H1 (cell line): ENCODE measurements at regions not wholly inside any gene's neighbourhood (a gene's known extent, or its start where the extent isn't known, plus 50 kb on each side); places are given as distances from the start of the nearest gene placed in this dataset.

Experiments
- CTCF ChIA-PET: fragments of 300-600 bp; sonication (Branson Sonifier 250); formaldehyde crosslinking; loops from one replicate; lab custom pipeline; 2021; ENCODE audit not compliant: partially characterized antibody; lab: Charles Lee
- POLR2A ChIA-PET: fragments of 300-600 bp; sonication (Branson Sonifier 250); formaldehyde crosslinking; loops from one replicate; lab custom pipeline; 2021; ENCODE audit warnings: inconsistent platforms; ENCODE audit not compliant: partially characterized antibody; lab: Charles Lee
- DNase-seq, 2 experiments: peaks; one replicate each; pipeline versions ENCODE4 v3.0.0 to v3.0.0-alpha.2; 2010 to 2022; ENCODE audit warnings: low spot score in 2 of 2, low read depth in 1 of 2, mixed read lengths in 1 of 2
- FAIRE-seq: peaks from 2 replicates; lab custom pipeline; 2011; peaks lifted over from hg19 to GRCh38; lab: Jason Lieb, UNC
- H2AFZ ChIP-seq: 2 replicates; pipeline ENCODE4 v1.8.1; 2012; ENCODE audit warnings: low read length, inconsistent platforms
- H2AK5ac ChIP-seq: 2 replicates; pipeline ENCODE4 v1.6.1; 2013; ENCODE audit warnings: low read depth, low read length
- H2BK120ac ChIP-seq: replicated peaks from 2 replicates; pipeline ENCODE3; 2013; ENCODE audit warnings: low read depth, low read length, inconsistent platforms
- H2BK12ac ChIP-seq: 2 replicates; pipeline ENCODE4 v1.6.1; 2013; ENCODE audit warnings: low read depth, low read length
- H2BK15ac ChIP-seq: 2 replicates; pipeline ENCODE4 v1.6.1; 2013; ENCODE audit warnings: low read length
- H2BK20ac ChIP-seq: 2 replicates; pipeline ENCODE4 v1.6.1; 2013; ENCODE audit warnings: low read length
- H2BK5ac ChIP-seq: 2 replicates; pipeline ENCODE4 v1.6.1; 2013; ENCODE audit warnings: low read depth, low read length
- H3K14ac ChIP-seq: 2 replicates; pipeline ENCODE4 v1.6.1; 2013; ENCODE audit warnings: inconsistent platforms; ENCODE audit not compliant: insufficient read length
- H3K18ac ChIP-seq: 2 replicates; pipeline ENCODE4 v1.6.1; 2013; ENCODE audit warnings: low read length; ENCODE audit errors: extremely low read depth
- H3K23ac ChIP-seq: 2 replicates; pipeline ENCODE4 v1.6.1; 2013; ENCODE audit warnings: inconsistent platforms; ENCODE audit not compliant: insufficient read length
- H3K23me2 ChIP-seq: 2 replicates; pipeline ENCODE4 v1.6.1; 2013; ENCODE audit warnings: low read depth, low read length
- H3K27ac ChIP-seq: 2 replicates; pipeline ENCODE4 v1.6.1; 2011; ENCODE audit warnings: low read depth, low read length, inconsistent platforms
- H3K27me3 ChIP-seq, 4 experiments: replicated peaks in 1 of 4; 1 replicate in 1 of 4; 2 replicates in 3 of 4; pipeline versions ENCODE4 v1.6.1 to v1.8.1; 2011 to 2013; ENCODE audit warnings: low read length in 3 of 4, mild to moderate bottlenecking in 3 of 4, inconsistent platforms in 2 of 4, mixed read lengths in 2 of 4, moderate library complexity in 1 of 4; ENCODE audit not compliant: control insufficient read depth in 3 of 4, insufficient read depth in 3 of 4; ENCODE audit errors: extremely low read depth in 1 of 4
- H3K36me3 ChIP-seq, 4 experiments: 2 replicates each; pipeline versions ENCODE4 v1.6.1 to v1.8.1; 2011 to 2013; ENCODE audit warnings: mild to moderate bottlenecking in 4 of 4, low read length in 3 of 4, moderate library complexity in 2 of 4, control low read depth in 1 of 4, inconsistent platforms in 1 of 4; ENCODE audit not compliant: insufficient read depth in 4 of 4, control insufficient read depth in 2 of 4
- H3K4ac ChIP-seq: replicated peaks from 2 replicates; pipeline ENCODE3; 2013; ENCODE audit warnings: low read length, low read depth, mixed read lengths, inconsistent platforms; ENCODE audit not compliant: insufficient read length
- H3K4me1 ChIP-seq, 4 experiments: replicated peaks in 1 of 4; 1 replicate in 1 of 4; 2 replicates in 3 of 4; pipeline versions ENCODE4 v1.6.1 to v1.8.1; 2011 to 2013; ENCODE audit warnings: low read length in 3 of 4, inconsistent platforms in 2 of 4, mixed read lengths in 1 of 4; ENCODE audit not compliant: insufficient read depth in 4 of 4, control insufficient read depth in 3 of 4
- H3K4me2 ChIP-seq, 2 experiments: 2 replicates each; pipeline versions ENCODE4 v1.6.1 to v1.8.1; 2011 to 2013; ENCODE audit warnings: low read depth in 2 of 2, low read length in 2 of 2, control low read depth in 1 of 2, inconsistent platforms in 1 of 2, mild to moderate bottlenecking in 1 of 2; ENCODE audit not compliant: insufficient read depth in 1 of 2
- H3K4me3 ChIP-seq, 4 experiments: fragments of 200-600, 300-600 bp in 1 of 4; sonication (generic), shearing (Covaris generic), sonication (Bioruptor Twin) in 1 of 4; 2 replicates each; pipeline versions ENCODE4 v1.5.1 to v1.8.1; 2011 to 2016; ENCODE audit warnings: low read length in 4 of 4, low read depth in 3 of 4, control low read depth in 2 of 4, inconsistent platforms in 2 of 4, mild to moderate bottlenecking in 2 of 4, mixed read lengths in 1 of 4, moderate library complexity in 1 of 4; ENCODE audit not compliant: insufficient read depth in 2 of 4; ENCODE audit errors: extremely low read depth in 1 of 4
- H3K56ac ChIP-seq: replicated peaks from 2 replicates; pipeline ENCODE3; 2013; ENCODE audit warnings: low read depth, mild to moderate bottlenecking, mixed read lengths, low read length, inconsistent platforms; ENCODE audit not compliant: insufficient read length
- H3K79me1 ChIP-seq: 2 replicates; pipeline ENCODE4 v1.6.1; 2013; ENCODE audit warnings: low read depth, low read length, control low read depth
- H3K79me2 ChIP-seq, 2 experiments: 2 replicates each; pipeline versions ENCODE4 v1.6.1 to v1.8.1; 2012 to 2013; ENCODE audit warnings: low read length in 2 of 2, mild to moderate bottlenecking in 2 of 2, inconsistent platforms in 1 of 2; ENCODE audit not compliant: insufficient read depth in 2 of 2, control insufficient read depth in 1 of 2
- H3K9ac ChIP-seq, 4 experiments: replicated peaks in 1 of 4; 1 replicate in 1 of 4; 2 replicates in 3 of 4; pipeline versions ENCODE4 v1.6.1 to v1.8.1; 2011 to 2013; ENCODE audit warnings: low read depth in 3 of 4, low read length in 3 of 4, control low read depth in 2 of 4, mild to moderate bottlenecking in 2 of 4, moderate library complexity in 2 of 4, inconsistent platforms in 1 of 4; ENCODE audit errors: extremely low read depth in 1 of 4
- H3K9me3 ChIP-seq, 2 experiments: 2 replicates each; pipeline versions ENCODE4 v1.6.1 to v1.8.1; 2012 to 2013; ENCODE audit warnings: mild to moderate bottlenecking in 2 of 2, moderate library complexity in 2 of 2, control low read depth in 1 of 2, inconsistent platforms in 1 of 2, low read depth in 1 of 2, low read length in 1 of 2, mixed read lengths in 1 of 2; ENCODE audit not compliant: insufficient read depth in 2 of 2
- H4K20me1 ChIP-seq, 2 experiments: replicated peaks in 1 of 2; 2 replicates each; pipeline versions ENCODE3 to v1.8.1; 2011 to 2013; ENCODE audit warnings: inconsistent platforms in 2 of 2, low read length in 2 of 2, mild to moderate bottlenecking in 1 of 2; ENCODE audit not compliant: insufficient read depth in 2 of 2, control insufficient read depth in 1 of 2
- H4K5ac ChIP-seq: 2 replicates; pipeline ENCODE4 v1.6.1; 2013; ENCODE audit warnings: low read length, low read depth, mixed read lengths, inconsistent platforms; ENCODE audit not compliant: insufficient read length
- H4K8ac ChIP-seq: 2 replicates; pipeline ENCODE4 v1.8.0; 2013; ENCODE audit warnings: mild to moderate bottlenecking, moderate library complexity, low read length, inconsistent platforms; ENCODE audit not compliant: insufficient read depth; ENCODE audit errors: extremely low read depth
- H4K91ac ChIP-seq: replicated peaks from 2 replicates; pipeline ENCODE3; 2013; ENCODE audit warnings: low read length, mixed read lengths, inconsistent platforms; ENCODE audit not compliant: insufficient read length
- CBX5 ChIP-seq: fragments of 300-800, 300-1000 bp; sonication (generic); IDR thresholded peaks from 2 replicates; pipeline ENCODE4 v1.7.1; 2016; ENCODE audit warnings: antibody characterized with exemption, low read length, low read depth
- CHD2 ChIP-seq: IDR thresholded peaks from 2 replicates; pipeline ENCODE4 v1.6.1; 2012; ENCODE audit warnings: low read length, improper control_type of control experiment
- EP300 ChIP-seq, 2 experiments: IDR thresholded peaks; 1 replicate in 1 of 2; 2 replicates in 1 of 2; pipeline ENCODE4 v1.6.1; 2011 to 2012; ENCODE audit warnings: low read depth in 2 of 2, low read length in 2 of 2, mild to moderate bottlenecking in 2 of 2, borderline replicate concordance in 1 of 2, inconsistent platforms in 1 of 2, moderate library complexity in 1 of 2
- HDAC6 ChIP-seq: IDR thresholded peaks from one replicate; pipeline ENCODE4 v1.7.1; 2012; ENCODE audit warnings: low read depth, mild to moderate bottlenecking, inconsistent platforms, low read length, moderate library complexity
- RXRA ChIP-seq: IDR thresholded peaks from 2 replicates; pipeline ENCODE4 v1.6.1; 2011; ENCODE audit warnings: low read depth, mild to moderate bottlenecking, low read length, moderate library complexity; ENCODE audit not compliant: insufficient read depth
- SAP30 ChIP-seq: fragments of 300-600 bp; sonication (generic); IDR thresholded peaks from 2 replicates; pipeline ENCODE4 v1.7.1; 2012; ENCODE audit warnings: low read length, moderate library complexity, mild to moderate bottlenecking, inconsistent platforms; ENCODE audit not compliant: insufficient read depth, insufficient replicate concordance
- TAF7 ChIP-seq: optimal IDR thresholded peaks from 2 replicates; pipeline ENCODE3; 2011; ENCODE audit warnings: low read depth, mild to moderate bottlenecking, inconsistent platforms, low read length, moderate library complexity, borderline replicate concordance
- WGBS, 2 experiments: shearing (Covaris generic) in 1 of 2; methylation state at CpG; one replicate each; pipeline versions ENCODE4 v1.1.6 to v1.1.7; 2013 to 2015; ENCODE audit warnings: low lambda C conversion rate in 2 of 2, mixed read lengths in 2 of 2, inconsistent platforms in 1 of 2, low coverage in 1 of 2, missing lambda C conversion rate in 1 of 2; ENCODE audit not compliant: insufficient replicate concordance in 2 of 2, insufficient coverage in 1 of 2, insufficient read length in 1 of 2; ENCODE audit errors: extremely low coverage in 1 of 2, missing lambda C conversion rate in 1 of 2; 5-methylcytosine and 5-hydroxymethylcytosine counted together

- H3K36me3 ChIP-seq: no peaks in the 10 kb centered on the region
- H3K9ac ChIP-seq: no peak overlapping the region
- no peak overlapping the region for H4K5ac ChIP-seq
- H2AFZ ChIP-seq: no peak overlapping the region
- 88% methylated on average over 1 of the region's 1 CpG; no CpG with 5 or more reads in 1 of the 2 experiments for WGBS, 2 experiments
- no peaks in the 10 kb centered on the region for H3K79me2 ChIP-seq
- H3K4me3 ChIP-seq: no peak overlapping the region
- no peak overlapping the region for H3K4ac ChIP-seq
- no peak overlapping the region for H2BK20ac ChIP-seq
- no peak overlapping the region for H2BK12ac ChIP-seq
- TF ChIP-seq SAP30 (no peak), HDAC6 (no peak), EP300 (IDR thresholded peaks at IDR 0.05; ENCODE audit: borderline replicate concordance in 1 of 2, low read depth in 2 of 2, low read length in 2 of 2) (no peak), TAF7 (no peak), CBX5 (no peak), RXRA (no peak), CHD2 (no peak)
- TF ChIP-seq, all 59 proteins: peak for 0
- no peaks in the 10 kb centered on the region for H4K20me1 ChIP-seq
- H3K27ac ChIP-seq: no peak overlapping the region
- H3K4me1 ChIP-seq: no peaks in the 10 kb centered on the region
- H4K8ac ChIP-seq: no peak overlapping the region
- no peak overlapping the region for H2BK5ac ChIP-seq
- ChIA-PET CTCF (no interaction called here), POLR2A (no interaction called here)
- no peak overlapping the region for H4K91ac ChIP-seq
- H3K23ac ChIP-seq: no peak overlapping the region
- FAIRE-seq (no peak), DNase-seq (no peak)
- H3K14ac ChIP-seq: no peak overlapping the region
- H3K18ac ChIP-seq: no peak overlapping the region
- no peak overlapping the region for H3K4me2 ChIP-seq
- no peak overlapping the region for H2AK5ac ChIP-seq
- H3K56ac ChIP-seq: no peak overlapping the region
- no peaks in the 10 kb centered on the region for H3K9me3 ChIP-seq
- no peaks in the 10 kb centered on the region for H3K23me2 ChIP-seq
- H2BK15ac ChIP-seq: no peak overlapping the region
- no peaks in the 10 kb centered on the region for H3K27me3 ChIP-seq
- no peaks in the 10 kb centered on the region for H3K79me1 ChIP-seq
- no peak overlapping the region for H2BK120ac ChIP-seq
Measured at GRCh38 chr5:144798595-144798994, 627.9 kb downstream of the KCTD16 start.
